B cell (primary cell): ENCODE measurements at regions not wholly inside any gene's neighbourhood (a gene's known extent, or its start where the extent isn't known, plus 50 kb on each side); places are given as distances from the start of the nearest gene placed in this dataset.

Experiments
- ATAC-seq: fragments of 200-7000 bp; cut with Tn5 transposase; one replicate; pipeline ENCODE4 v1.10.0; 2021; ENCODE audit warnings: low read depth, mild to moderate bottlenecking, moderate number of reproducible peaks, moderate library complexity
- CTCF ChIA-PET: fragments of 350-600 bp; sonication (Branson Sonifier 250); formaldehyde crosslinking; loops from one replicate; lab custom pipeline; 2021; ENCODE audit warnings: antibody characterized with exemption, inconsistent platforms; lab: Charles Lee
- POLR2A ChIA-PET: fragments of 350-600 bp; sonication (Branson Sonifier 250); formaldehyde crosslinking; loops from one replicate; lab custom pipeline; 2021; ENCODE audit warnings: antibody characterized with exemption; lab: Charles Lee
- DNase-seq: peaks from one replicate; pipeline ENCODE4 v3.0.0; 2013
- H2AFZ ChIP-seq: 2 replicates; pipeline ENCODE4 v1.6.1; 2012; ENCODE audit warnings: mild to moderate bottlenecking, low read depth, low read length; ENCODE audit not compliant: insufficient read depth, poor library complexity, severe bottlenecking
- H3K27ac ChIP-seq, 2 donors: 1 replicate in 1 of 2; 2 replicates in 1 of 2; pipeline ENCODE4 v1.5.1; 2012 to 2013; ENCODE audit warnings: low read length in 2 of 2, mild to moderate bottlenecking in 2 of 2, moderate library complexity in 1 of 2
- H3K27me3 ChIP-seq, 4 experiments: fragments of 200-600 bp in 1 of 4; sonication (generic) in 1 of 4; replicated peaks in 1 of 4; 1 replicate in 2 of 4; 2 replicates in 2 of 4; pipeline versions ENCODE4 v1.6.1 to v1.7.0; 2013 to 2016; ENCODE audit warnings: low read length in 3 of 4, mild to moderate bottlenecking in 2 of 4, mixed read lengths in 1 of 4, moderate library complexity in 1 of 4; ENCODE audit not compliant: insufficient read depth in 4 of 4, control insufficient read depth in 3 of 4; ENCODE audit errors: control extremely low read depth in 1 of 4
- H3K36me3 ChIP-seq, 2 experiments: replicated peaks in 1 of 2; 1 replicate in 1 of 2; 2 replicates in 1 of 2; pipeline versions ENCODE4 v1.6.1 to v1.7.1; 2013; ENCODE audit warnings: low read length in 1 of 2; ENCODE audit not compliant: insufficient read depth in 2 of 2, control insufficient read depth in 1 of 2; ENCODE audit errors: control extremely low read depth in 1 of 2, extremely low read depth in 1 of 2
- H3K4me1 ChIP-seq, 2 donors: fragments of 200-600 bp in 1 of 2; sonication (generic) in 1 of 2; 1 replicate in 1 of 2; 2 replicates in 1 of 2; pipeline versions ENCODE4 v1.5.1 to v1.6.1; 2013 to 2017; ENCODE audit warnings: low read length in 2 of 2; ENCODE audit not compliant: control insufficient read depth in 2 of 2, insufficient read depth in 2 of 2
- H3K4me2 ChIP-seq: replicated peaks from 2 replicates; pipeline ENCODE3; 2012; ENCODE audit warnings: mild to moderate bottlenecking, low read depth, low read length; ENCODE audit not compliant: poor library complexity, severe bottlenecking
- H3K4me3 ChIP-seq, 5 experiments: fragments of 200-600 bp in 1 of 5; sonication (generic) in 1 of 5; 1 replicate in 3 of 5; 2 replicates in 2 of 5; pipeline versions ENCODE4 v1.5.1 to v1.7.0; 2011 to 2016; ENCODE audit warnings: low read length in 4 of 5, mild to moderate bottlenecking in 4 of 5, low read depth in 2 of 5, control low read depth in 1 of 5, moderate library complexity in 1 of 5; ENCODE audit not compliant: insufficient read depth in 1 of 5; ENCODE audit errors: control extremely low read depth in 1 of 5, extremely low read depth in 1 of 5
- H3K79me2 ChIP-seq: fragments of 200-600 bp; sonication (generic); one replicate; pipeline ENCODE4 v1.6.0; 2016; ENCODE audit warnings: low read length; ENCODE audit not compliant: control insufficient read depth, insufficient read depth
- H3K9ac ChIP-seq: fragments of 200-600 bp; sonication (generic); 2 replicates; pipeline ENCODE4 v1.6.1; 2017; ENCODE audit warnings: mild to moderate bottlenecking, low read length, moderate library complexity
- H3K9me3 ChIP-seq, 3 donors: one replicate each; pipeline versions ENCODE4 v1.6.1 to v1.7.1; 2013; ENCODE audit warnings: low read length in 2 of 3; ENCODE audit not compliant: control insufficient read depth in 2 of 3, insufficient read depth in 1 of 3; ENCODE audit errors: control extremely low read depth in 1 of 3
- H4K20me1 ChIP-seq: 2 replicates; pipeline ENCODE4 v1.6.0; 2012; ENCODE audit warnings: mild to moderate bottlenecking, low read length; ENCODE audit not compliant: insufficient read depth, control insufficient read depth, poor library complexity, severe bottlenecking
- H3K27ac Mint-ChIP-seq: one replicate; pipeline ENCODE4 v1.8.0; 2021; ENCODE audit warnings: mixed read lengths
- H3K27me3 Mint-ChIP-seq: one replicate; pipeline ENCODE4 v1.8.0; 2021; ENCODE audit warnings: mixed read lengths
- H3K4me1 Mint-ChIP-seq: one replicate; pipeline ENCODE4 v1.8.0; 2021; ENCODE audit warnings: mixed read lengths
- H3K4me3 Mint-ChIP-seq: one replicate; pipeline ENCODE4 v1.8.0; 2021; ENCODE audit warnings: mixed read lengths
- H3K9me3 Mint-ChIP-seq: one replicate; pipeline ENCODE4 v1.8.0; 2022; ENCODE audit warnings: mixed read lengths; ENCODE audit not compliant: insufficient read depth
- EZH2 ChIP-seq: IDR thresholded peaks from 2 replicates; pipeline ENCODE4 v1.6.1; 2012; ENCODE audit warnings: borderline replicate concordance, low read depth, mild to moderate bottlenecking, moderate library complexity, low read length; ENCODE audit not compliant: insufficient read depth, poor library complexity, severe bottlenecking
- WGBS: methylation state at CpG from one replicate; pipeline ENCODE4 v1.1.5; 2013; ENCODE audit warnings: missing lambda C conversion rate; ENCODE audit not compliant: insufficient coverage; 5-methylcytosine and 5-hydroxymethylcytosine counted together
- intact Hi-C: fragments of 100-400 bp; cut with micrococcal nuclease; formaldehyde crosslinking; loops from one replicate; pipeline ENCODE4 v1.10.0; 2022
- TF ChIP-seq, protein P1 (sequence below): fragments of 200-600 bp; IDR thresholded peaks from one replicate; pipeline ENCODE4 v1.8.0; 2022; ENCODE audit warnings: antibody characterized with exemption, mild to moderate bottlenecking

DNA sequence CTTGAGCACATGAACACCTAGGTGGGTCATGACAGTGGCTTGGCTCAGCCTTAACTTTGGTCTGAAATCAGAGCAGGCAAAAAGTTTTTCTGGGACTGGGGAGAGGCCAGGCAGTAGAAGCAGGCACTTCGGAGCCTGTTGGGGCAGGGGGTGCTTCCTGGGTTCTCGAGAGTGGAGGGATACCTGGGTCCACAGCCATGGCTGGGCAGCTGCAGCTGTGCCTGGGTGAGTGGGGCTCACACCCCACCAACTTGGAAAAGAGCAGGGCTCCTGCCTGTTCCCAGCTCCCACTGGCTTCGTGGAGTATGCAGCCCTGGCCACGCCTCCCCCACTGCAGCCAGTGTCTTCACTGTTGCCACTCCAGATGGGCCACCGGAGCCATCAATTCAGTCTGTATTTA is 56.4 kb upstream of the NUDT6 start:
- no peak overlapping the region for H3K27ac ChIP-seq
- no peaks in the 10 kb centered on the region for H3K79me2 ChIP-seq
- TF ChIP-seq, protein P1, sequence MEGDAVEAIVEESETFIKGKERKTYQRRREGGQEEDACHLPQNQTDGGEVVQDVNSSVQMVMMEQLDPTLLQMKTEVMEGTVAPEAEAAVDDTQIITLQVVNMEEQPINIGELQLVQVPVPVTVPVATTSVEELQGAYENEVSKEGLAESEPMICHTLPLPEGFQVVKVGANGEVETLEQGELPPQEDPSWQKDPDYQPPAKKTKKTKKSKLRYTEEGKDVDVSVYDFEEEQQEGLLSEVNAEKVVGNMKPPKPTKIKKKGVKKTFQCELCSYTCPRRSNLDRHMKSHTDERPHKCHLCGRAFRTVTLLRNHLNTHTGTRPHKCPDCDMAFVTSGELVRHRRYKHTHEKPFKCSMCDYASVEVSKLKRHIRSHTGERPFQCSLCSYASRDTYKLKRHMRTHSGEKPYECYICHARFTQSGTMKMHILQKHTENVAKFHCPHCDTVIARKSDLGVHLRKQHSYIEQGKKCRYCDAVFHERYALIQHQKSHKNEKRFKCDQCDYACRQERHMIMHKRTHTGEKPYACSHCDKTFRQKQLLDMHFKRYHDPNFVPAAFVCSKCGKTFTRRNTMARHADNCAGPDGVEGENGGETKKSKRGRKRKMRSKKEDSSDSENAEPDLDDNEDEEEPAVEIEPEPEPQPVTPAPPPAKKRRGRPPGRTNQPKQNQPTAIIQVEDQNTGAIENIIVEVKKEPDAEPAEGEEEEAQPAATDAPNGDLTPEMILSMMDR: no peak
- no peak for TF ChIP-seq EZH2
- no peak for ATAC-seq
- no peaks in the 10 kb centered on the region for H3K4me1 ChIP-seq
- no peaks in the 10 kb centered on the region for H3K27me3 Mint-ChIP-seq
- no peak overlapping the region for H3K4me2 ChIP-seq
- H3K9me3 ChIP-seq: peaks cover under 1 to 20% (median 4%) of the 10 kb centered on the region in 3 donors
- no peaks in the 10 kb centered on the region for H3K4me1 Mint-ChIP-seq
- intact Hi-C loops: no loop called here
- H3K36me3 ChIP-seq: peaks cover 7 to 21% of the 10 kb centered on the region in 2 experiments
- ChIA-PET POLR2A (no interaction called here), CTCF (no interaction called here)
- no peak overlapping the region for H2AFZ ChIP-seq
- no peak overlapping the region for H3K9ac ChIP-seq
- no peaks in the 10 kb centered on the region for H3K27me3 ChIP-seq
- no peak overlapping the region for H3K4me3 Mint-ChIP-seq
- H3K9me3 Mint-ChIP-seq: no peaks in the 10 kb centered on the region
- no peaks in the 10 kb centered on the region for H4K20me1 ChIP-seq
- WGBS: 98% methylated on average over 4 of the region's 5 CpGs
- H3K27ac Mint-ChIP-seq: no peak overlapping the region
- DNase-seq: no peak
- no peak overlapping the region for H3K4me3 ChIP-seq

DNA sequence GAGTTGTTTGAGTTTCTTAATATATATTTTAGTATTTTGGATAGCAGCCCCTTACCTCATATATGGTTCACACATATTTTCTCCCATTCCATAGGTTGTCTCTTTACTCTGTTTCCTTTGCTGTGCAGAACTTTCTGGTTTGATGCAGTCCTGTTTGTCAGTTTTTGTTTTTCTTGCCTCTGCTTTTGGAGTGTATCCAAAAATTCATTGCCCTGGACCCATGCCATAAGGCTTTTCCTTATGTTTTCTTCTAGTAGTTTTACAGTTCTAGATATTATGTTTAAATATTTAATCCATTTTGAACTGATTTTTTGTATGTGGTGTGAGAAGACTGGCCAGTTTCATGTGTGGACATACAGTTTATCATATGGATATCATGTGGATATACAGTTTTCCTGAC is 58.5 kb upstream of the NUDT6 start:
- Histone ChIP-seq H3K9ac (no peak overlapping the region), H3K27ac (no peak overlapping the region), H4K20me1 (no peaks in the 10 kb centered on the region), H3K4me1 (no peaks in the 10 kb centered on the region), H3K4me3 (no peak overlapping the region), H3K9me3 (peaks cover 0 to 20% (median 1%) of the 10 kb centered on the region in 3 donors), H3K27me3 (no peaks in the 10 kb centered on the region), H3K36me3 (peaks cover 2 to 22% of the 10 kb centered on the region in 2 experiments), H3K4me2 (no peak overlapping the region), H2AFZ (no peak overlapping the region), H3K79me2 (peaks cover 4% of the 10 kb centered on the region)
- no peak overlapping the region for H3K4me3 Mint-ChIP-seq
- no peaks in the 10 kb centered on the region for H3K27me3 Mint-ChIP-seq
- ATAC-seq (no peak), DNase-seq (no peak)
- no peak overlapping the region for H3K27ac Mint-ChIP-seq
- H3K4me1 Mint-ChIP-seq: no peaks in the 10 kb centered on the region
- POLR2A ChIA-PET: no interaction called here
- no peak for TF ChIP-seq EZH2
- TF ChIP-seq, protein P1: no peak
- no peaks in the 10 kb centered on the region for H3K9me3 Mint-ChIP-seq
- CTCF ChIA-PET: no interaction called here
- intact Hi-C loops: no loop called here
